Hepatocyte (in vitro differentiated cells): ENCODE measurements at regions not wholly inside any gene's neighbourhood (a gene's known extent, or its start where the extent isn't known, plus 50 kb on each side); places are given as distances from the start of the nearest gene placed in this dataset.
A peak's percentile ranks its signal among the peaks of the same experiment; 100 is the strongest.

ENCODE experiments used
- DNase-seq: peaks from one replicate; pipeline ENCODE4 v3.0.0-alpha.2; 2016; ENCODE audit warnings: low spot score
- H2AFZ ChIP-seq: fragments of 200-600 bp; sonication (generic); 2 replicates; pipeline ENCODE4 v1.6.0; 2016; ENCODE audit warnings: antibody characterized with exemption, mild to moderate bottlenecking
- H3K27ac ChIP-seq: fragments of 200-600 bp; sonication (generic); 2 replicates; pipeline ENCODE4 v1.5.1; 2016; ENCODE audit warnings: mild to moderate bottlenecking
- H3K27me3 ChIP-seq: fragments of 200-600 bp; sonication (generic); 2 replicates; pipeline ENCODE4 v1.6.1; 2016
- H3K36me3 ChIP-seq: fragments of 200-600 bp; sonication (generic); replicated peaks from 2 replicates; pipeline ENCODE4 v1.5.1; 2016; ENCODE audit warnings: low read depth; ENCODE audit not compliant: insufficient read depth
- H3K4me1 ChIP-seq: fragments of 200-600 bp; sonication (generic); 2 replicates; pipeline ENCODE4 v1.5.1; 2016; ENCODE audit warnings: mild to moderate bottlenecking, moderate library complexity; ENCODE audit not compliant: insufficient read depth
- H3K4me2 ChIP-seq: fragments of 200-600 bp; sonication (generic); 2 replicates; pipeline ENCODE4 v1.6.0; 2016
- H3K4me3 ChIP-seq: fragments of 200-600 bp; sonication (generic); 2 replicates; pipeline ENCODE4 v1.5.1; 2016; ENCODE audit warnings: mild to moderate bottlenecking
- H3K79me2 ChIP-seq: fragments of 200-600 bp; sonication (generic); 2 replicates; pipeline ENCODE4 v1.6.0; 2017; ENCODE audit warnings: mild to moderate bottlenecking
- H3K9me2 ChIP-seq: fragments of 200-600 bp; sonication (generic); replicated peaks from 2 replicates; pipeline ENCODE4 v1.6.0; 2017; ENCODE audit warnings: mild to moderate bottlenecking; ENCODE audit not compliant: insufficient read depth
- H3K9me3 ChIP-seq: fragments of 200-600 bp; sonication (generic); 2 replicates; pipeline ENCODE4 v1.5.1; 2016; ENCODE audit warnings: low read depth, mild to moderate bottlenecking
- H4K20me1 ChIP-seq: fragments of 200-600 bp; sonication (generic); 2 replicates; pipeline ENCODE4 v1.6.0; 2016; ENCODE audit warnings: mild to moderate bottlenecking; ENCODE audit not compliant: insufficient read depth, poor library complexity, severe bottlenecking
- CTCF ChIP-seq: fragments of 200-600 bp; sonication (generic); IDR thresholded peaks from 2 replicates; pipeline ENCODE4 v1.5.1; 2016; ENCODE audit warnings: antibody characterized with exemption, mild to moderate bottlenecking; ENCODE audit not compliant: poor library complexity
- EZH2 ChIP-seq: fragments of 200-600 bp; sonication (generic); IDR thresholded peaks from 2 replicates; pipeline ENCODE4 v1.6.1; 2016; ENCODE audit warnings: antibody characterized with exemption, mild to moderate bottlenecking, borderline replicate concordance
- EZH2phosphoT487 ChIP-seq: fragments of 200-600 bp; sonication (generic); IDR thresholded peaks from one replicate; pipeline ENCODE4 v1.6.1; 2018; ENCODE audit warnings: antibody characterized with exemption, mild to moderate bottlenecking, low read depth, moderate library complexity; ENCODE audit not compliant: unreplicated experiment, severe bottlenecking
- WGBS: methylation state at CpG from one replicate; pipeline ENCODE4 v1.1.6; 2016; ENCODE audit warnings: low lambda C conversion rate; ENCODE audit errors: missing lambda C conversion rate; 5-methylcytosine and 5-hydroxymethylcytosine counted together

- no peak overlapping the region for H2AFZ ChIP-seq
- H4K20me1 ChIP-seq, result no peaks in the 10 kb centered on the region
- H3K9me3 ChIP-seq, result no peaks in the 10 kb centered on the region
- DNase-seq, result peak; percentile 69
- H3K27me3 ChIP-seq, result no peaks in the 10 kb centered on the region
- H3K4me1 ChIP-seq, result peaks cover 4% of the 10 kb centered on the region
- peak overlapping the region; percentile 11 for H3K4me2 ChIP-seq
- 14% methylated on average over 4 of the region's 4 CpGs for WGBS
- no peak for TF ChIP-seq EZH2
- no peak for TF ChIP-seq CTCF
- TF ChIP-seq EZH2phosphoT487, result no peak
- no peaks in the 10 kb centered on the region for H3K36me3 ChIP-seq
- no peaks in the 10 kb centered on the region for H3K79me2 ChIP-seq
- no peaks in the 10 kb centered on the region for H3K9me2 ChIP-seq
- no peak overlapping the region for H3K4me3 ChIP-seq
- H3K27ac ChIP-seq, result peak overlapping the region; percentile 64
These were observed 360.0 kb downstream of the NPHP4 start for GRCh38 chr1:5632224-5632623.

GRCh38 chr1:5628416-5628815, 363.8 kb downstream of the NPHP4 start:
- H3K36me3 ChIP-seq, result no peaks in the 10 kb centered on the region
- H3K4me1 ChIP-seq, result peaks cover 4% of the 10 kb centered on the region
- no peaks in the 10 kb centered on the region for H4K20me1 ChIP-seq
- TF ChIP-seq EZH2, result no peak
- no peak for TF ChIP-seq CTCF
- no peak for TF ChIP-seq EZH2phosphoT487
- H3K79me2 ChIP-seq, result no peaks in the 10 kb centered on the region
- H3K27me3 ChIP-seq, result peaks cover 3% of the 10 kb centered on the region
- H3K27ac ChIP-seq, result no peak overlapping the region
- no peak for DNase-seq
- no peak overlapping the region for H3K4me2 ChIP-seq
- no peak overlapping the region for H2AFZ ChIP-seq
- H3K9me3 ChIP-seq, result no peaks in the 10 kb centered on the region
- WGBS, result 58% methylated on average over 2 of the region's 2 CpGs
- no peak overlapping the region for H3K4me3 ChIP-seq
- no peaks in the 10 kb centered on the region for H3K9me2 ChIP-seq

GRCh38 chr1:5623399-5623798, 368.8 kb downstream of the NPHP4 start:
- H3K9me2 ChIP-seq, result no peaks in the 10 kb centered on the region
- 64% methylated on average over 6 of the region's 6 CpGs for WGBS
- no peak overlapping the region for H3K27ac ChIP-seq
- no peaks in the 10 kb centered on the region for H3K9me3 ChIP-seq
- no peak for TF ChIP-seq CTCF
- TF ChIP-seq EZH2phosphoT487, result no peak
- TF ChIP-seq EZH2, result no peak
- H4K20me1 ChIP-seq, result no peaks in the 10 kb centered on the region
- peaks cover 3% of the 10 kb centered on the region for H3K4me1 ChIP-seq
- no peak overlapping the region for H2AFZ ChIP-seq
- H3K79me2 ChIP-seq, result no peaks in the 10 kb centered on the region
- H3K36me3 ChIP-seq, result no peaks in the 10 kb centered on the region
- peak overlapping the region; percentile 24 for H3K4me2 ChIP-seq
- H3K27me3 ChIP-seq, result peaks cover 3% of the 10 kb centered on the region
- no peak overlapping the region for H3K4me3 ChIP-seq
- DNase-seq, result no peak

- 71% methylated on average over 7 of the region's 7 CpGs for WGBS
- peak overlapping the region; percentile 1 for H3K4me2 ChIP-seq
- no peak for TF ChIP-seq EZH2phosphoT487
- TF ChIP-seq EZH2, result no peak
- TF ChIP-seq CTCF, result no peak
- no peak overlapping the region for H3K4me3 ChIP-seq
- H3K36me3 ChIP-seq, result no peaks in the 10 kb centered on the region
- H3K9me2 ChIP-seq, result no peaks in the 10 kb centered on the region
- no peak for DNase-seq
- no peaks in the 10 kb centered on the region for H3K79me2 ChIP-seq
- no peak overlapping the region for H3K27ac ChIP-seq
- no peaks in the 10 kb centered on the region for H4K20me1 ChIP-seq
- H3K9me3 ChIP-seq, result no peaks in the 10 kb centered on the region
- H3K4me1 ChIP-seq, result peaks cover 3% of the 10 kb centered on the region
- H3K27me3 ChIP-seq, result peaks cover 3% of the 10 kb centered on the region
- no peak overlapping the region for H2AFZ ChIP-seq
These were observed 369.8 kb downstream of the NPHP4 start for GRCh38 chr1:5622412-5622811.
